ENCODE measurements at regions not wholly inside any gene's neighbourhood (a gene's known extent, or its start where the extent isn't known, plus 50 kb on each side); places are given as distances from the start of the nearest gene placed in this dataset.

DNA sequence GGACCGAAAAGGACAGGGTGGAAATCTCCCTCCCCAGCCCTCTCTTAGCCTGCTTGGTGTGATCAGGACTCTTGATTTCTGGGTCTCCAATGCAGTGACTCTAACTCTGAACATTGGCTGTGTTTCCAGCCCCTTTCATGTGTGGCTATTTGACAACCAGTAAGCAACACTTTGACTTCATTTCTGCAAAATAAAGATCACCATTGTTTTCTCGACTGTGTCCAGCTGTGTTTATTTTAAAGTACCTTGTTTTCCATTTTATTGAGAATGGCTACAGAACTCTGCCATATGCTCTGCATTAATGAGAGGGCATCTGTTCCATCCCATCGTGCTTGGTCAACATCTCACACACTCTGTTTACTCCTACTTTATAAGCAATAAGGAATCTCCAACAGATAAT, 60.9 kb upstream of the TAGAP start:
- Mint-ChIP-seq H3K36me3 (ENCODE audit: low read depth) (no peaks in the 10 kb centered on the region), H3K27me3 (ENCODE audit: low read depth) (no peaks in the 10 kb centered on the region), H3K9me3 (no peaks in the 10 kb centered on the region), H3K27ac (peak overlapping the region; percentile 85), H3K4me3 (ENCODE audit: low read depth) (no peak overlapping the region), H3K4me1 (ENCODE audit: low read depth) (peaks cover 76% of the 10 kb centered on the region)
- DNase-seq (ENCODE audit: low spot score), result no peak
- intact Hi-C loops (cut with micrococcal nuclease), result loop anchor here (2.0 to 10.0 kb wide), 4 partner anchors 89 to 458 kb away; partner anchors contain the start of gene EZR

DNA sequence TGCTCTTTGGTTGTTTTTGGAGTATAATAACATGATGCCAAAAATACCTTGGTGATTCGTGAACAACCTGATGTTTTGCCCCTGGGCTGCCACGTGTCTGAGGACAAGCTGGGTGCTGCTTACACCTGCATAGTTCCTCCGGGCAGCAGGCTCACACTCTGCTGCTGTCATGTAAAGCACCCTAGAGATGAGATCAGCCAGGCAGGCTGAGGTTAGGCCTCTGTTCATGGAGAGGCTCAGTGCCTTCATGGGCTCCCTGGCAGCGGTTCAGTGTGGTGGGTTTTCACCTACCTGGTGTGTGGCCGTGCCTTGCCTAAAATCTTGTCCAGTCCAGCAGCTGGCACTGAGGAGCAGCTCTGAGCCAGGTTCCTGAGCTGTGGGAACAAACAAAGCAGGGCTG, 60.1 kb upstream of the TAGAP start:
- DNase-seq (ENCODE audit: low spot score), result no peak
- Mint-ChIP-seq H3K9me3 (no peaks in the 10 kb centered on the region), H3K27ac (peak overlapping the region; percentile 79), H3K36me3 (ENCODE audit: low read depth) (no peaks in the 10 kb centered on the region), H3K27me3 (ENCODE audit: low read depth) (no peaks in the 10 kb centered on the region), H3K4me3 (ENCODE audit: low read depth) (no peak overlapping the region), H3K4me1 (ENCODE audit: low read depth) (peaks cover 77% of the 10 kb centered on the region)
- intact Hi-C loops (cut with micrococcal nuclease), result loop anchor here (1.0 to 10.0 kb wide), 6 partner anchors 63 to 458 kb away; partner anchors contain the start of gene EZR

DNA sequence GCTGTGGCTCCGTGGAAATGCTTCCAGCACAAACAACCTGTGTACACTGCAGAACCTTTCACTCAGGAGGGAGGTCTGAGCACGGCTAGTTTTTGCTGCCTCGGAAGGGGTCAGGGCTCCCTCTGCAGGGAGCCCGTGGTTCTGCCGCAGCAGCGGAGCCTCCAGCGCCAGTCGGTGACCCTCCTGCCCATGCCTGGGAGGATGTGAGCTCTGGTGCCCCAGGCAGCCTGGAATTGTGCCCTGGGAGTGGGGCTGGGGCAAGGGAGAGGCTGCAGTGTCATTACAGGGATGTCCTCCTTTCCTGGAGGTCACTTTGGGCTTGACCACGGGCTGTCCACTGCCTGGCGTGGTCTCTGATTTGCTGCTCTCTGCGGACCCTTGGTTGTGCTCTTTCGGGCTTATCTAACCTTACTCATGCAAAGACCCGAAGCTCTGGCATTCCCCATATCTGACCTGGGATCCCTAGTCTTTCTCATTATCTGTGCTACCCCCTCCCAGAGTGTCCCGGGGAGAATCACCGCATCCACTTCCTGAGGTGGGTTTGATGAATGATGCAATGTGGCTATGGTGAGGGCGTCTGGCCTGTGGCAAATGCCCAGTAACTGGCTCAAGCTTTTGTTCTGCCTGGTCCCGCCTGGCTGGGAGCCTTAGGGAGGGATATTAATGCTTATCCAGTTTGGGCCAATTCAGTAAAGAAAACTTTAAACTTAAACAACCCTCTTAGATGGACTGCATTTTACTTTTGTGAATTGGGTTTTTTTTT, 59.6 kb upstream of the TAGAP start:
- Mint-ChIP-seq H3K27me3 (ENCODE audit: low read depth) (no peaks in the 10 kb centered on the region), H3K4me1 (ENCODE audit: low read depth) (peaks cover 75% of the 10 kb centered on the region), H3K36me3 (ENCODE audit: low read depth) (no peaks in the 10 kb centered on the region), H3K4me3 (ENCODE audit: low read depth) (peak overlapping the region; percentile 11), H3K9me3 (no peaks in the 10 kb centered on the region), H3K27ac (peak overlapping the region; percentile 79)
- intact Hi-C loops (cut with micrococcal nuclease), result loop anchor here (1.0 to 10.0 kb wide), 4 partner anchors 62 to 290 kb away; partner anchors contain the start of gene EZR
- DNase-seq (ENCODE audit: low spot score), result peak; percentile 69

DNA sequence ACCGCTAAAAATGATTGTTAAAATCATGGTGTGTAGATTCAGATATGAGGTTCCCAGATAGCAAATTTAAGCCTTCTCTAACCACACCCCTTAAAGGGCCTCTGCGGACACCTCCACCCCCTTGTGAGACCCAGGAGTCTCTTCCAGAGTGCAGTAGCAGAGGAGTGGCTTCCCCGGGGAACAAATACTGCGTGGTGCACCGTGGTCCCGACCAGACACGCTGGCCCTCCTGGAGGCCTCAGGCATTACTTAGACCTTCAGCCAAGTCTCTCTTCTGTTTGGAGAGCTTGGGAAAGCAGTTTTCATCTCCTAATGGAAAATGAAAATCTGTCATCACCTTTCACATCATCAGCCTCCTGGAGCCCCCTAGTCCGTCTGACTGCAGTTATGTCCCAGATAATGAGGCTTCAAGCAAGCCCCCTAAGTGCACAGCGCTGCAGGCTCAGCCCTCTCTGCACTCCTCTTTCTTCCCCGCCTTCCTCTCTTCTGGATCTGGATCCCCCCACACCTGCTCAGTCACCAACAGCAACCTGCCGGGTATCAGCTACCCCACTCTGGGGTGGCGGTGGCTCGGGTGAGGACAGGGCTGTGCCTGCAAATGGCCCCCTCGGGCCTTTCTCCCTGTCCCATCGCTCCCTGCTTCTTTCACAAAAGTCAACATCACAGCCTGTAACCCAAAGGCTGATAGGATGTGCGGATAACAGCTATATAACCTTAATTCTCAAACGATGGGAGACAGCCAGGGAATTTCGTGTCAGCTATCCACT, 58.8 kb upstream of the TAGAP start:
- intact Hi-C loops (cut with micrococcal nuclease), result loop anchor here (1.0 to 10.0 kb wide), 4 partner anchors 61 to 289 kb away; partner anchors contain the start of gene EZR
- no peak for DNase-seq (ENCODE audit: low spot score)
- H3K9me3 Mint-ChIP-seq, result no peaks in the 10 kb centered on the region

DNA sequence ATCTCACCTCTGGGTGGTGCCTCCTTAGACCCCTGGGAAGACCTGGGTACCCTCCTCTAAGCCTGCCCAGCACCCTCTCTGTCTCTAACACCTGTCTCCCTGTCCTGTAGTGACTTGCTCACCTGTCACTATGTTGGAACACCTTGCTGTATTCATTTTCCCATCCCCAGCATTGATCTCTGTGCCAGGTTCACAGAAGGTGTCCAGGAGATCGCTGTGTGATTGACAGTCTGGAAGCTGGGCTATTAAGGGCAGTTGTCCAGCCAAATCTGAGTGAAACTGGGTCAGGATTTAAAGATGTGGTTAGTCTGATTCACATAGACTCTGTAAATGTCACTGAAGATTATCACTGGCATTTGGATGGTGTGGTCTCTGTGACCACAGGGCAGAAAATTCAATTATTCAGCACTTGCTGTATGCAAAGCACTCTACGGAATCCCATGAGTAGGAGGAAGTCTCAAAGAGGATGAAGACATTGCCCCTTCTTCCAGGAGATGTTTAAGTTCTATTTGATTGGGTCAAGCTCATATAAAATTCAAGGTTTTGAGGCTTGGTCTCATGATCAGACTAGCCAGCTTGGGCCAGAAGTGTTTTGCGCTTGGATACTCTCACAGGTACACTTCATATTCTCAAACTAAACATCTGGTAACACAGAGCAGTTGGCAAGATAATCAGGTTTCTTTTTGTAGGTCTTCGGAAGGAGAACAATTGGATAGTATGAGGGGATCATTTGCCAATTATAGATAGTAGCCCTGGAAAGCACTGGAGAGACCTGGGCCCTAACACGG, 57.8 kb upstream of the TAGAP start:
- no peak for DNase-seq (ENCODE audit: low spot score)
- no peak overlapping the region for H3K4me3 Mint-ChIP-seq (ENCODE audit: low read depth)
- no peaks in the 10 kb centered on the region for H3K27me3 Mint-ChIP-seq (ENCODE audit: low read depth)
- intact Hi-C loops (cut with micrococcal nuclease), result loop anchor here (10.0 kb wide), 1 partner anchor 288 kb away; the partner anchor contains the start of gene EZR
- H3K27ac Mint-ChIP-seq, result peak overlapping the region; percentile 5
- no peaks in the 10 kb centered on the region for H3K36me3 Mint-ChIP-seq (ENCODE audit: low read depth)
- peaks cover 77% of the 10 kb centered on the region for H3K4me1 Mint-ChIP-seq (ENCODE audit: low read depth)
- H3K9me3 Mint-ChIP-seq, result no peaks in the 10 kb centered on the region

More for the DNA sequence above, 58.8 kb upstream of the TAGAP start:
- peak overlapping the region; percentile 75 for H3K27ac Mint-ChIP-seq
- no peaks in the 10 kb centered on the region for H3K36me3 Mint-ChIP-seq (ENCODE audit: low read depth)
- peaks cover 77% of the 10 kb centered on the region for H3K4me1 Mint-ChIP-seq (ENCODE audit: low read depth)
- H3K27me3 Mint-ChIP-seq (ENCODE audit: low read depth), result no peaks in the 10 kb centered on the region
- H3K4me3 Mint-ChIP-seq (ENCODE audit: low read depth), result peak overlapping the region; percentile 11

DNA sequence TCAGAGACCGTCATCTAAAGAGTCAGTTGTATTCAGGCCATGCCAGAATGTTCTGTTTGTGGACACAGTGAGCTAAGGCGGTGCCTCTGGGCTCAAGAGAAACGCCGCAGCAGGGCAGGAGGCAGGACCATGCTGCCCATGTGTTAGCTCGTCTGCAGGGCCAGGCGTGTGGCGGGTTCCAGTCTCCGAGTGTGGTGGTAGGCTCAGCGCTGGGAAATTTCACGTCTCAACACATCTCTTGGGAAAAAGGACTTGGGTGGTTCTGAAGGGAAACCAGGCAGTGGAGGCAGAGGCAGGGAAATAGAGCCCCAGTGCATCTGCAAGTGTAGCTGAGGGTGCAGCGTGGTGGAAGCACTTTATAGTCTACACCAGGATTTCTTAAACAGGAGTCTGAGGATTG, 56.9 kb upstream of the TAGAP start:
- H3K27ac Mint-ChIP-seq, result no peak overlapping the region
- no peak overlapping the region for H3K4me3 Mint-ChIP-seq (ENCODE audit: low read depth)
- intact Hi-C loops (cut with micrococcal nuclease), result loop anchor here (10.0 kb wide), 1 partner anchor 287 kb away; the partner anchor contains the start of gene EZR
- no peaks in the 10 kb centered on the region for H3K9me3 Mint-ChIP-seq
- peaks cover 78% of the 10 kb centered on the region for H3K4me1 Mint-ChIP-seq (ENCODE audit: low read depth)
- no peaks in the 10 kb centered on the region for H3K36me3 Mint-ChIP-seq (ENCODE audit: low read depth)
- no peaks in the 10 kb centered on the region for H3K27me3 Mint-ChIP-seq (ENCODE audit: low read depth)
- DNase-seq (ENCODE audit: low spot score), result no peak

DNA sequence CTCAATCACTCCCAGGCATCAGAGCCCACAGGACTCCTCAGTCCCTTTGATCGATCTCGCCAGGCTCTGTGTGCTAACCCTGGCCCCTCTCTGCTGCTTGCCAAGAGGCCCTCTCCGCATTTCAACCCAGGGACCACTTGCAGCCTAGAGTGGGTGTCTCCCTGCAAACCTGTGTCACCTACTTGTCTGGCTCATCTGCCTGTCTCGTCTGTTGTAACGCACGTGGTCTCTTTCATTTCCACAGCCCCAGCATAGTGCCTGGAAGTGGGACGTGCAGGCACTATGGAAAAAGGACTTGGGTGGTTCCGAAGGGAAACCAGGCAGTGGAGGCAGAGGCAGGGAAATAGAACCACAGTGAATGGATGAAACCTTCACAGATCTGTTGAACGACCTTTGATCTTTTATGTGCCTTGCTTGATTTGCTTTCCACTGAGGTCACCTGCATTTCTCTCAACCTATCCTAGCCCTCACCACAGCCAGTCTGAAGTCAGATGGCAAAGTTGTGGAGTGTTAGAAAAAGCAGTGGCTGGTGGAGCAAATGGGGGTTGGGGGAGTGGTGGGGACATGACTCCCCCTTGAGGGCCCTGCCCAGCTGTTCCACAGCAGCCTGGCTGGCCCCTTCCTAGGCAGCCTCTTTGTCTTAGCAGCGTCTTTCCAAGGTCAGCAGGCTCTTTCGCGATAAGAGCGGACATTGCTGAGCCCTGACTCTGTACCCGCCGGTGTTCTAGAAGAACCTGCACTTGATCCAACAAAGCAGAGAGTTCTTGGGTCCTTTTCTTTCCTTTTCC, 55.8 kb upstream of the TAGAP start:
- Mint-ChIP-seq H3K4me1 (ENCODE audit: low read depth) (peaks cover 75% of the 10 kb centered on the region), H3K4me3 (ENCODE audit: low read depth) (no peak overlapping the region), H3K27me3 (ENCODE audit: low read depth) (no peaks in the 10 kb centered on the region), H3K36me3 (ENCODE audit: low read depth) (no peaks in the 10 kb centered on the region), H3K27ac (peak overlapping the region; percentile 33), H3K9me3 (no peaks in the 10 kb centered on the region)
- intact Hi-C loops (cut with micrococcal nuclease), result loop anchor here (10.0 kb wide), 1 partner anchor 286 kb away; the partner anchor contains the start of gene EZR
- DNase-seq (ENCODE audit: low spot score), result no peak

DNA sequence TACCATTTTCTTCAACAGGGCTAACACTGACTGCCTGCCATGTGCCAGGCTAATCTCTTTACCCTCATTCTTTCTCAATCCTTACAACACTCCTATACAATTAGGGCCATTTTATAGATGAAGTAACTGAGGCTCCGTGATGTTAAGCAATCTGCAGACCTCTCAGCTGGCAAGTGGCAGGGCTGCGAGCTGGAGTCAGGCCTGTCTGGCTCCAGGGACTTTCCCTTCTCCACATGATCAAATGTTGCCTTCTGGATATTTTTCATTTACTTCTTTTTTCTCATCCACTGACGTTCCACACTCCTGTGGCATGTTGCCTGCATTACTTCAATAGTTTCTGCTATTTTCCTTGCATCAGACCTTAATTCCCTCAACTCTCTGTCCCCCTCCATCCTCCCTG, 55.2 kb upstream of the TAGAP start:
- intact Hi-C loops (cut with micrococcal nuclease), result loop anchor here (10.0 kb wide), 1 partner anchor 285 kb away; the partner anchor contains the start of gene EZR
- Mint-ChIP-seq H3K36me3 (ENCODE audit: low read depth) (no peaks in the 10 kb centered on the region), H3K9me3 (no peaks in the 10 kb centered on the region), H3K27me3 (ENCODE audit: low read depth) (no peaks in the 10 kb centered on the region), H3K4me3 (ENCODE audit: low read depth) (no peak overlapping the region), H3K4me1 (ENCODE audit: low read depth) (peaks cover 79% of the 10 kb centered on the region), H3K27ac (peak overlapping the region; percentile 33)
- DNase-seq (ENCODE audit: low spot score), result no peak

DNA sequence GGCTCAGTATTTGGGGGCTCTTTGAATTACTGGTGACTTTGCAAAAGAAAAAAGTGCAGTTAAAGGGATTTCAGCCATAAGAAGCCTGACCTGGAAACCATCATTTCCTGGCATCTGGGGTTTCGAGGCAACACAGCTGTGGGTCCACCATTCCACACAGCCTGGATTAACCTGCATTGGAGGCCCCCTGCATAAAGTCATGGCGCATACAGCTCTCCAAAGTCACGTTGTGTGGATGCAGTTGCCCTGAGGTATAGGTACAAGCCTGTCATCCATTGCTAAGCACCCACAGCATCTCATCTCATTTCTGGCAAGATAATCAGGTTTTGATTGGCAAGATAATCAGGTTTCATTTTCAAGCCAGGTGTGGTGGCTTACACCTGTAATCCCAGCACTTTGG, 54.5 kb upstream of the TAGAP start:
- no peaks in the 10 kb centered on the region for H3K9me3 Mint-ChIP-seq
- intact Hi-C loops (cut with micrococcal nuclease), result no loop called here
- no peaks in the 10 kb centered on the region for H3K36me3 Mint-ChIP-seq (ENCODE audit: low read depth)
- H3K27ac Mint-ChIP-seq, result peak overlapping the region; percentile 96
- no peak for DNase-seq (ENCODE audit: low spot score)
- H3K4me1 Mint-ChIP-seq (ENCODE audit: low read depth), result peaks cover 80% of the 10 kb centered on the region
- H3K27me3 Mint-ChIP-seq (ENCODE audit: low read depth), result no peaks in the 10 kb centered on the region
- no peak overlapping the region for H3K4me3 Mint-ChIP-seq (ENCODE audit: low read depth)

DNA sequence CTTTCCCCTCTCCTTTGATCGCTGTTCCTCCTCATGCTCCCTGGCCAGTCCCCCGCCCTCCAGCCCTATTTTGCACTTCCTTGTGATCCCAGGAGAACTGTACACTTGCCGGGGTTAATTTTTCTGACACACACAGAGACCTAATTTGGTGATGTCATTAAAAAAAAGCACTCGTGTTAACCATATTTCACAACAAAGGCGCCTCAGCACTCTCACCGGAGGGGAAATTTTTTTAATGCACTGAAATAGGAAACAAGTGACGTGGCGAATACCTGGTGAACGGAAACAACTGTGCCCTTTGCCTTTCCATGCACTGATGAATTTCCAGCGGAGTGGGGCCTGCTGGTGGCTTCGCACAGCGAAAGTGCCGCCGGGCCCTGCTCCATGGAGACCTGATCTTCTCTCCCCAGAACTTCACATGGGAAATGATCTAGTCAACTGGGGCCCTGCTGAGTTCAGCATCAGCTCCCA, 53.9 kb upstream of the TAGAP start:
- peak overlapping the region; percentile 73 for H3K4me3 Mint-ChIP-seq (ENCODE audit: low read depth)
- peak overlapping the region; percentile 96 for H3K27ac Mint-ChIP-seq
- no peaks in the 10 kb centered on the region for H3K36me3 Mint-ChIP-seq (ENCODE audit: low read depth)
- DNase-seq (ENCODE audit: low spot score), result peak; percentile 36
- peaks cover 81% of the 10 kb centered on the region for H3K4me1 Mint-ChIP-seq (ENCODE audit: low read depth)
- no peaks in the 10 kb centered on the region for H3K9me3 Mint-ChIP-seq
- intact Hi-C loops (cut with micrococcal nuclease), result no loop called here
- H3K27me3 Mint-ChIP-seq (ENCODE audit: low read depth), result no peaks in the 10 kb centered on the region

DNA sequence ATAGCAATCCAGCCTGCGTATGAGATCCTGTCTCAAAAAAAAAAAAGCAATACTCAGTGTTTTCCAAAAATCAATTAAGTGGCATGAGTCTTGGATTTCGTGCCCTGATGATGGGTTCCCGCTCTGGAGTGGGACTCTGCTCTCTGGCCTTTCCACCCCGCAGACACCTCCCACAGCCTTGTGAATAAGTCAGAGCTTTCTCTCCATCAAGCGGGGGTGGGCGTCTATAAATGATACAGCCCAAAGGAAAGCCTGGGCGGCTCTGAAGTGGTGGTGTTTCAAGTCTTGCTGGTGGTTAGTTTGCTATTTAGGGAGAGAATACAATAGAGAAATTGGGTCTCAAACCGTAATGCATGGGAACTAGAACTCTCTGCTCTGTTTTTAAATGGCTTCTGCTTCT, 52.5 kb upstream of the TAGAP start:
- Mint-ChIP-seq H3K9me3 (no peaks in the 10 kb centered on the region), H3K27ac (peak overlapping the region; percentile 60), H3K27me3 (ENCODE audit: low read depth) (no peaks in the 10 kb centered on the region), H3K36me3 (ENCODE audit: low read depth) (no peaks in the 10 kb centered on the region), H3K4me3 (ENCODE audit: low read depth) (no peak overlapping the region), H3K4me1 (ENCODE audit: low read depth) (peaks cover 77% of the 10 kb centered on the region)
- no peak for DNase-seq (ENCODE audit: low spot score)
- intact Hi-C loops (cut with micrococcal nuclease), result no loop called here

Measured in activated T-helper 2 cell treated with anti-CD3 and anti-CD28 coated beads, Interferon-gamma antibody, Interleukin-2, Interleukin-4, amounts not matched to agents 10 μg/mL and 5 μg/mL and 100 μg/mL, durations not matched to agents 14 hours and 24 hours and 36 hours (primary cell).